IgD-negative memory B cell (primary cell): ENCODE measurements at regions not wholly inside any gene's neighbourhood (a gene's known extent, or its start where the extent isn't known, plus 50 kb on each side); places are given as distances from the start of the nearest gene placed in this dataset.

Source experiments
- H3K27ac Mint-ChIP-seq, 3 donors: one replicate each; pipeline ENCODE4 v1.8.0; 2020 to 2022; ENCODE audit warnings: mild to moderate bottlenecking in 3 of 3, mixed read lengths in 3 of 3, moderate library complexity in 1 of 3
- H3K27me3 Mint-ChIP-seq: one replicate; pipeline ENCODE4 v1.8.0; 2021; ENCODE audit warnings: mixed read lengths
- H3K36me3 Mint-ChIP-seq: one replicate; pipeline ENCODE4 v1.8.0; 2020; ENCODE audit warnings: mild to moderate bottlenecking, mixed read lengths
- H3K4me1 Mint-ChIP-seq, 3 donors: one replicate each; pipeline ENCODE4 v1.8.0; 2020 to 2022; ENCODE audit warnings: mixed read lengths in 3 of 3, mild to moderate bottlenecking in 1 of 3
- H3K4me3 Mint-ChIP-seq, 4 donors: one replicate each; pipeline ENCODE4 v1.8.0; 2020 to 2022; ENCODE audit warnings: mild to moderate bottlenecking in 4 of 4, mixed read lengths in 4 of 4, moderate library complexity in 3 of 4
- H3K9me3 Mint-ChIP-seq, 3 donors: one replicate each; pipeline ENCODE4 v1.8.0; 2020 to 2021; ENCODE audit warnings: mixed read lengths in 3 of 3, mild to moderate bottlenecking in 1 of 3

- H3K27me3 Mint-ChIP-seq, result peaks cover 2% of the 10 kb centered on the region
- peaks cover 2% of the 10 kb centered on the region for H3K36me3 Mint-ChIP-seq
- no peak overlapping the region for H3K27ac Mint-ChIP-seq
Observed at GRCh38 chr1:110286564-110286963, 52.6 kb upstream of the RBM15 start.

GRCh38 chr1:110288111-110288510, 51.1 kb upstream of the RBM15 start:
- Mint-ChIP-seq H3K27ac (no peak overlapping the region), H3K4me1 (peaks cover 0 to 4% (median 0%) of the 10 kb centered on the region in 3 donors), H3K27me3 (peaks cover 2% of the 10 kb centered on the region), H3K9me3 (no peaks in the 10 kb centered on the region), H3K36me3 (peaks cover 2% of the 10 kb centered on the region), H3K4me3 (no peak overlapping the region)

More at GRCh38 chr1:110286564-110286963, 52.6 kb upstream of the RBM15 start:
- H3K9me3 Mint-ChIP-seq, result no peaks in the 10 kb centered on the region
- no peak overlapping the region for H3K4me3 Mint-ChIP-seq
- peaks cover 0 to 4% (median 0%) of the 10 kb centered on the region in 3 donors for H3K4me1 Mint-ChIP-seq
